HTR-8/SVneo (cell line): ENCODE measurements at regions not wholly inside any gene's neighbourhood (a gene's known extent, or its start where the extent isn't known, plus 50 kb on each side); places are given as distances from the start of the nearest gene placed in this dataset.

Source experiments
- DNase-seq: peaks from one replicate; pipeline ENCODE4 v3.0.0; 2011; ENCODE audit warnings: low spot score, mixed read lengths; ENCODE audit not compliant: insufficient read length
- FAIRE-seq: peaks from 2 replicates; lab custom pipeline; 2011; peaks lifted over from hg19 to GRCh38; lab: Jason Lieb, UNC

- FAIRE-seq: peak; percentile 71
- peak; percentile 57 for DNase-seq
Observed at GRCh38 chr3:150079029-150079739, 108.5 kb upstream of the PFN2 start.

GRCh38 chr3:150077581-150078247, 107.0 kb upstream of the PFN2 start:
- DNase-seq (no peak), FAIRE-seq (no peak)

- FAIRE-seq (no peak), DNase-seq (no peak)
Observed at GRCh38 chr3:150077107-150077506, 106.4 kb upstream of the PFN2 start.

- FAIRE-seq (no peak), DNase-seq (no peak)
Observed at GRCh38 chr3:150076443-150076842, 105.7 kb upstream of the PFN2 start.

GRCh38 chr3:150075417-150075865, 104.7 kb upstream of the PFN2 start:
- FAIRE-seq (no peak), DNase-seq (no peak)

GRCh38 chr3:150074697-150075416, 104.2 kb upstream of the PFN2 start:
- no peak for DNase-seq
- no peak for FAIRE-seq

- no peak for FAIRE-seq
- no peak for DNase-seq
Observed at GRCh38 chr3:150074277-150074676, 103.6 kb upstream of the PFN2 start.

- peak; percentile 48 for FAIRE-seq
- DNase-seq: no peak
Observed at GRCh38 chr3:150073513-150073912, 102.8 kb upstream of the PFN2 start.

GRCh38 chr3:150073031-150073430, 102.3 kb upstream of the PFN2 start:
- no peak for DNase-seq
- no peak for FAIRE-seq

- FAIRE-seq (no peak), DNase-seq (no peak)
Observed at GRCh38 chr3:150072576-150072975, 101.9 kb upstream of the PFN2 start.

GRCh38 chr3:150070271-150070670, 99.6 kb upstream of the PFN2 start:
- FAIRE-seq (no peak), DNase-seq (no peak)

GRCh38 chr3:150069633-150070032, 98.9 kb upstream of the PFN2 start:
- FAIRE-seq (no peak), DNase-seq (no peak)

- DNase-seq (no peak), FAIRE-seq (no peak)
Observed at GRCh38 chr3:150069154-150069527, 98.4 kb upstream of the PFN2 start.

- DNase-seq (no peak), FAIRE-seq (no peak)
Observed at GRCh38 chr3:150068440-150069153, 97.9 kb upstream of the PFN2 start.

- FAIRE-seq (no peak), DNase-seq (no peak)
Observed at GRCh38 chr3:150067561-150067960, 96.9 kb upstream of the PFN2 start.

- DNase-seq (no peak), FAIRE-seq (no peak)
Observed at GRCh38 chr3:150064971-150065370, 94.3 kb upstream of the PFN2 start.

- DNase-seq: no peak
- FAIRE-seq: no peak
Observed at GRCh38 chr3:150063237-150063636, 92.5 kb upstream of the PFN2 start.

- FAIRE-seq: no peak
Observed at GRCh38 chr3:150062492-150062891, 91.8 kb upstream of the PFN2 start.

GRCh38 chr3:150061288-150062024, 90.8 kb upstream of the PFN2 start:
- FAIRE-seq: no peak
- DNase-seq: no peak

More at GRCh38 chr3:150062492-150062891, 91.8 kb upstream of the PFN2 start:
- DNase-seq: no peak

- no peak for FAIRE-seq
Observed at GRCh38 chr3:150059729-150060128, 89.0 kb upstream of the PFN2 start.

More at GRCh38 chr3:150059729-150060128, 89.0 kb upstream of the PFN2 start:
- DNase-seq: no peak
